H1 (cell line): ENCODE measurements at regions not wholly inside any gene's neighbourhood (a gene's known extent, or its start where the extent isn't known, plus 50 kb on each side); places are given as distances from the start of the nearest gene placed in this dataset.

ENCODE experiments used
- CTCF ChIA-PET: fragments of 300-600 bp; sonication (Branson Sonifier 250); formaldehyde crosslinking; loops from one replicate; lab custom pipeline; 2021; ENCODE audit not compliant: partially characterized antibody; lab: Charles Lee
- POLR2A ChIA-PET: fragments of 300-600 bp; sonication (Branson Sonifier 250); formaldehyde crosslinking; loops from one replicate; lab custom pipeline; 2021; ENCODE audit warnings: inconsistent platforms; ENCODE audit not compliant: partially characterized antibody; lab: Charles Lee
- DNase-seq, 2 experiments: peaks; one replicate each; pipeline versions ENCODE4 v3.0.0 to v3.0.0-alpha.2; 2010 to 2022; ENCODE audit warnings: low spot score in 2 of 2, low read depth in 1 of 2, mixed read lengths in 1 of 2
- FAIRE-seq: peaks from 2 replicates; lab custom pipeline; 2011; peaks lifted over from hg19 to GRCh38; lab: Jason Lieb, UNC
- H2AFZ ChIP-seq: 2 replicates; pipeline ENCODE4 v1.8.1; 2012; ENCODE audit warnings: low read length, inconsistent platforms
- H2AK5ac ChIP-seq: 2 replicates; pipeline ENCODE4 v1.6.1; 2013; ENCODE audit warnings: low read depth, low read length
- H2BK120ac ChIP-seq: replicated peaks from 2 replicates; pipeline ENCODE3; 2013; ENCODE audit warnings: low read depth, low read length, inconsistent platforms
- H2BK12ac ChIP-seq: 2 replicates; pipeline ENCODE4 v1.6.1; 2013; ENCODE audit warnings: low read depth, low read length
- H2BK15ac ChIP-seq: 2 replicates; pipeline ENCODE4 v1.6.1; 2013; ENCODE audit warnings: low read length
- H2BK20ac ChIP-seq: 2 replicates; pipeline ENCODE4 v1.6.1; 2013; ENCODE audit warnings: low read length
- H2BK5ac ChIP-seq: 2 replicates; pipeline ENCODE4 v1.6.1; 2013; ENCODE audit warnings: low read depth, low read length
- H3K14ac ChIP-seq: 2 replicates; pipeline ENCODE4 v1.6.1; 2013; ENCODE audit warnings: inconsistent platforms; ENCODE audit not compliant: insufficient read length
- H3K18ac ChIP-seq: 2 replicates; pipeline ENCODE4 v1.6.1; 2013; ENCODE audit warnings: low read length; ENCODE audit errors: extremely low read depth
- H3K23ac ChIP-seq: 2 replicates; pipeline ENCODE4 v1.6.1; 2013; ENCODE audit warnings: inconsistent platforms; ENCODE audit not compliant: insufficient read length
- H3K23me2 ChIP-seq: 2 replicates; pipeline ENCODE4 v1.6.1; 2013; ENCODE audit warnings: low read depth, low read length
- H3K27ac ChIP-seq: 2 replicates; pipeline ENCODE4 v1.6.1; 2011; ENCODE audit warnings: low read depth, low read length, inconsistent platforms
- H3K27me3 ChIP-seq, 4 experiments: replicated peaks in 1 of 4; 1 replicate in 1 of 4; 2 replicates in 3 of 4; pipeline versions ENCODE4 v1.6.1 to v1.8.1; 2011 to 2013; ENCODE audit warnings: low read length in 3 of 4, mild to moderate bottlenecking in 3 of 4, inconsistent platforms in 2 of 4, mixed read lengths in 2 of 4, moderate library complexity in 1 of 4; ENCODE audit not compliant: control insufficient read depth in 3 of 4, insufficient read depth in 3 of 4; ENCODE audit errors: extremely low read depth in 1 of 4
- H3K36me3 ChIP-seq, 4 experiments: 2 replicates each; pipeline versions ENCODE4 v1.6.1 to v1.8.1; 2011 to 2013; ENCODE audit warnings: mild to moderate bottlenecking in 4 of 4, low read length in 3 of 4, moderate library complexity in 2 of 4, control low read depth in 1 of 4, inconsistent platforms in 1 of 4; ENCODE audit not compliant: insufficient read depth in 4 of 4, control insufficient read depth in 2 of 4
- H3K4ac ChIP-seq: replicated peaks from 2 replicates; pipeline ENCODE3; 2013; ENCODE audit warnings: low read length, low read depth, mixed read lengths, inconsistent platforms; ENCODE audit not compliant: insufficient read length
- H3K4me1 ChIP-seq, 4 experiments: replicated peaks in 1 of 4; 1 replicate in 1 of 4; 2 replicates in 3 of 4; pipeline versions ENCODE4 v1.6.1 to v1.8.1; 2011 to 2013; ENCODE audit warnings: low read length in 3 of 4, inconsistent platforms in 2 of 4, mixed read lengths in 1 of 4; ENCODE audit not compliant: insufficient read depth in 4 of 4, control insufficient read depth in 3 of 4
- H3K4me2 ChIP-seq, 2 experiments: 2 replicates each; pipeline versions ENCODE4 v1.6.1 to v1.8.1; 2011 to 2013; ENCODE audit warnings: low read depth in 2 of 2, low read length in 2 of 2, control low read depth in 1 of 2, inconsistent platforms in 1 of 2, mild to moderate bottlenecking in 1 of 2; ENCODE audit not compliant: insufficient read depth in 1 of 2
- H3K4me3 ChIP-seq, 4 experiments: fragments of 200-600, 300-600 bp in 1 of 4; sonication (generic), shearing (Covaris generic), sonication (Bioruptor Twin) in 1 of 4; 2 replicates each; pipeline versions ENCODE4 v1.5.1 to v1.8.1; 2011 to 2016; ENCODE audit warnings: low read length in 4 of 4, low read depth in 3 of 4, control low read depth in 2 of 4, inconsistent platforms in 2 of 4, mild to moderate bottlenecking in 2 of 4, mixed read lengths in 1 of 4, moderate library complexity in 1 of 4; ENCODE audit not compliant: insufficient read depth in 2 of 4; ENCODE audit errors: extremely low read depth in 1 of 4
- H3K56ac ChIP-seq: replicated peaks from 2 replicates; pipeline ENCODE3; 2013; ENCODE audit warnings: low read depth, mild to moderate bottlenecking, mixed read lengths, low read length, inconsistent platforms; ENCODE audit not compliant: insufficient read length
- H3K79me1 ChIP-seq: 2 replicates; pipeline ENCODE4 v1.6.1; 2013; ENCODE audit warnings: low read depth, low read length, control low read depth
- H3K79me2 ChIP-seq, 2 experiments: 2 replicates each; pipeline versions ENCODE4 v1.6.1 to v1.8.1; 2012 to 2013; ENCODE audit warnings: low read length in 2 of 2, mild to moderate bottlenecking in 2 of 2, inconsistent platforms in 1 of 2; ENCODE audit not compliant: insufficient read depth in 2 of 2, control insufficient read depth in 1 of 2
- H3K9ac ChIP-seq, 4 experiments: replicated peaks in 1 of 4; 1 replicate in 1 of 4; 2 replicates in 3 of 4; pipeline versions ENCODE4 v1.6.1 to v1.8.1; 2011 to 2013; ENCODE audit warnings: low read depth in 3 of 4, low read length in 3 of 4, control low read depth in 2 of 4, mild to moderate bottlenecking in 2 of 4, moderate library complexity in 2 of 4, inconsistent platforms in 1 of 4; ENCODE audit errors: extremely low read depth in 1 of 4
- H3K9me3 ChIP-seq, 2 experiments: 2 replicates each; pipeline versions ENCODE4 v1.6.1 to v1.8.1; 2012 to 2013; ENCODE audit warnings: mild to moderate bottlenecking in 2 of 2, moderate library complexity in 2 of 2, control low read depth in 1 of 2, inconsistent platforms in 1 of 2, low read depth in 1 of 2, low read length in 1 of 2, mixed read lengths in 1 of 2; ENCODE audit not compliant: insufficient read depth in 2 of 2
- H4K20me1 ChIP-seq, 2 experiments: replicated peaks in 1 of 2; 2 replicates each; pipeline versions ENCODE3 to v1.8.1; 2011 to 2013; ENCODE audit warnings: inconsistent platforms in 2 of 2, low read length in 2 of 2, mild to moderate bottlenecking in 1 of 2; ENCODE audit not compliant: insufficient read depth in 2 of 2, control insufficient read depth in 1 of 2
- H4K5ac ChIP-seq: 2 replicates; pipeline ENCODE4 v1.6.1; 2013; ENCODE audit warnings: low read length, low read depth, mixed read lengths, inconsistent platforms; ENCODE audit not compliant: insufficient read length
- H4K8ac ChIP-seq: 2 replicates; pipeline ENCODE4 v1.8.0; 2013; ENCODE audit warnings: mild to moderate bottlenecking, moderate library complexity, low read length, inconsistent platforms; ENCODE audit not compliant: insufficient read depth; ENCODE audit errors: extremely low read depth
- H4K91ac ChIP-seq: replicated peaks from 2 replicates; pipeline ENCODE3; 2013; ENCODE audit warnings: low read length, mixed read lengths, inconsistent platforms; ENCODE audit not compliant: insufficient read length
- ASH2L ChIP-seq: fragments of 200-600, 300-600 bp; sonication (generic); IDR thresholded peaks from one replicate; pipeline ENCODE4 v1.7.1; 2017; ENCODE audit warnings: low read length
- CHD1 ChIP-seq: IDR thresholded peaks from 2 replicates; pipeline ENCODE4 v1.6.1; 2012; ENCODE audit warnings: low read depth, low read length, improper control_type of control experiment
- FOSL1 ChIP-seq: IDR thresholded peaks from 2 replicates; pipeline ENCODE4 v1.6.1; 2011; ENCODE audit warnings: mild to moderate bottlenecking, low read depth, low read length, moderate library complexity; ENCODE audit not compliant: insufficient read depth
- MAX ChIP-seq: IDR thresholded peaks from 2 replicates; pipeline ENCODE4 v1.6.1; 2012; ENCODE audit warnings: inconsistent platforms
- PHF8 ChIP-seq: fragments of 200-600 bp; sonication (generic); conservative IDR thresholded peaks from 2 replicates; pipeline ENCODE4 v1.7.1; 2012; ENCODE audit warnings: low read depth, mild to moderate bottlenecking, inconsistent platforms, low read length, moderate library complexity
- POLR2AphosphoS5 ChIP-seq: IDR thresholded peaks from 2 replicates; pipeline ENCODE4 v1.6.1; 2011; ENCODE audit warnings: low read depth, low read length
- RAD21 ChIP-seq, 2 experiments: IDR thresholded peaks in 1 of 2; conservative IDR thresholded peaks in 1 of 2; 2 replicates each; pipeline ENCODE4 v1.6.1; 2011; ENCODE audit warnings: low read depth in 2 of 2, low read length in 2 of 2, improper control_type of control experiment in 1 of 2, inconsistent platforms in 1 of 2, mild to moderate bottlenecking in 1 of 2, moderate library complexity in 1 of 2
- RXRA ChIP-seq: IDR thresholded peaks from 2 replicates; pipeline ENCODE4 v1.6.1; 2011; ENCODE audit warnings: low read depth, mild to moderate bottlenecking, low read length, moderate library complexity; ENCODE audit not compliant: insufficient read depth
- TAF1 ChIP-seq: IDR thresholded peaks from 2 replicates; pipeline ENCODE4 v1.6.1; 2011; ENCODE audit warnings: mild to moderate bottlenecking, low read depth, low read length
- whole genome bisulfite sequencing, 2 experiments: shearing (Covaris generic) in 1 of 2; methylation state at CpG; one replicate each; pipeline versions ENCODE4 v1.1.6 to v1.1.7; 2013 to 2015; ENCODE audit warnings: low lambda C conversion rate in 2 of 2, mixed read lengths in 2 of 2, inconsistent platforms in 1 of 2, low coverage in 1 of 2, missing lambda C conversion rate in 1 of 2; ENCODE audit not compliant: insufficient replicate concordance in 2 of 2, insufficient coverage in 1 of 2, insufficient read length in 1 of 2; ENCODE audit errors: extremely low coverage in 1 of 2, missing lambda C conversion rate in 1 of 2; 5-methylcytosine and 5-hydroxymethylcytosine counted together
- TF ChIP-seq, protein P1 (sequence below): IDR thresholded peaks from 2 replicates; pipeline ENCODE4 v1.6.1; 2012; ENCODE audit warnings: low read length, inconsistent platforms

GRCh38 chr6:141110481-141110880 is 1022.2 kb upstream of the GJE1 start:
- Histone ChIP-seq H3K27me3 (no peaks in the 10 kb centered on the region), H3K27ac (no peak overlapping the region), H3K23me2 (no peaks in the 10 kb centered on the region; the same call in 1 of the 2 replicates), H4K91ac (peak overlapping the region; percentile 17), H3K4me3 (no peak overlapping the region), H3K4me1 (peaks cover 0 to 8% (median 2%) of the 10 kb centered on the region in 4 experiments; a peak in 1 of 7 replicates), H2BK20ac (peak overlapping the region; percentile 68; the same call in 1 of the 2 replicates), H4K5ac (no peak overlapping the region), H3K18ac (peak overlapping the region; percentile 91; the same call in 1 of the 2 replicates), H4K20me1 (no peaks in the 10 kb centered on the region), H3K23ac (no peak overlapping the region), H3K4ac (no peak overlapping the region), H2AK5ac (no peak overlapping the region), H3K4me2 (no peak overlapping the region), H3K9ac (no peak overlapping the region), H3K14ac (no peak overlapping the region), H4K8ac (no peak overlapping the region), H2AFZ (peak overlapping the region; percentile 96; the same call in 1 of the 2 replicates), H2BK5ac (peak overlapping the region; percentile 26; the same call in 1 of the 2 replicates), H2BK12ac (peak overlapping the region; percentile 95; the same call in 1 of the 2 replicates), H3K79me2 (no peaks in the 10 kb centered on the region), H3K79me1 (no peaks in the 10 kb centered on the region), H3K36me3 (no peaks in the 10 kb centered on the region), H3K9me3 (no peaks in the 10 kb centered on the region), H3K56ac (no peak overlapping the region), H2BK120ac (peak overlapping the region; percentile 3), H2BK15ac (no peak overlapping the region)
- ChIA-PET POLR2A (no interaction called here), CTCF (no interaction called here)
- DNase-seq (no peak), FAIRE-seq (no peak)
- TF ChIP-seq FOSL1 (no peak), CHD1 (no peak), TAF1 (no peak), PHF8 (no peak), RXRA (no peak), MAX (no peak), RAD21 (IDR thresholded peaks at IDR 0.05 in 1 of 2, conservative IDR thresholded peaks at IDR 0.05 in 1 of 2; ENCODE audit: low read depth in 2 of 2, low read length in 2 of 2) (no peak), ASH2L (no peak), POLR2AphosphoS5 (no peak)
- TF ChIP-seq, protein P1, sequence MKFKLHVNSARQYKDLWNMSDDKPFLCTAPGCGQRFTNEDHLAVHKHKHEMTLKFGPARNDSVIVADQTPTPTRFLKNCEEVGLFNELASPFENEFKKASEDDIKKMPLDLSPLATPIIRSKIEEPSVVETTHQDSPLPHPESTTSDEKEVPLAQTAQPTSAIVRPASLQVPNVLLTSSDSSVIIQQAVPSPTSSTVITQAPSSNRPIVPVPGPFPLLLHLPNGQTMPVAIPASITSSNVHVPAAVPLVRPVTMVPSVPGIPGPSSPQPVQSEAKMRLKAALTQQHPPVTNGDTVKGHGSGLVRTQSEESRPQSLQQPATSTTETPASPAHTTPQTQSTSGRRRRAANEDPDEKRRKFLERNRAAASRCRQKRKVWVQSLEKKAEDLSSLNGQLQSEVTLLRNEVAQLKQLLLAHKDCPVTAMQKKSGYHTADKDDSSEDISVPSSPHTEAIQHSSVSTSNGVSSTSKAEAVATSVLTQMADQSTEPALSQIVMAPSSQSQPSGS: no peak
- WGBS, 2 experiments: 83% methylated on average over 2 of the region's 2 CpGs; no CpG with 5 or more reads in 1 of the 2 experiments
